ENCODE measurements at regions not wholly inside any gene's neighbourhood (a gene's known extent, or its start where the extent isn't known, plus 50 kb on each side); places are given as distances from the start of the nearest gene placed in this dataset.

DNA sequence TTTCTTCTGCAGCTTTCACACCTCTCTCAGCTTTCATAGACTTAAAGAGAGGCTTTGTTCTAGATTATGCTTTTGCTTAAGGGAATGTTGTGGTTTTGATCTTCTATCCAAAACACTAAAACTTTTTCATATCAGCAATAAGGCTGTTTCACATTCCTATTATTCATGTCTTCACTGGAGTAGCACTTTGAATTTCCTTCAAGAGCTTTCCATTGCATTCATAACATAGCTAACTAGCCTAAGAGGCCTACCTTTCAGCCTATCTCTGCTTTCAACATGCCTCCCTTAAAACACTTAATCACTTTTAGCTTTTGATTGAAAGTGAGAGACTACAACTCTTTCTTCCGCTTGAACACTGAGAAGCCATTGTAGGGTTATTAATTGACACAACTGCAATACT, 1117.0 kb upstream of the PHF14 start:
- DNase-seq (ENCODE audit: low read depth): no peak

DNA sequence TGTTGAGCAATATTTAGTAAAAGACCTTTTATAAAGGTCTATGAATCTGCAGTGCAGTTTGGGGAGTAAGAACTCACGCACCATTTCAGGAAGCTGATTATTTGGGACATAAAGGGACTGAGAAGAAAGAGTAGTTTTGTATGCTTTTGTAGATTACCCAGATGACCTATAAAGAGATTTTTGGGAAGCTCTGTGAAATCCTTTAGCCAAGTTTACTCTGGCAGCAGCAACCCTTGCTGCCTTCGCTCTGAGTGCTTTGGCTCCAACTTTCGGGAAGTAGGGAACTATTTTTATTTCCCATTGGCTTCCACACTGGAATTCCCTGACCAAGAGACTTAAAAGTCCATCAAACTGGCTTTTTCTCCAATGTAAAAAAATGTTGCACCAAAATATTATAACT, 1110.1 kb upstream of the PHF14 start:
- DNase-seq (ENCODE audit: low read depth): no peak

DNA sequence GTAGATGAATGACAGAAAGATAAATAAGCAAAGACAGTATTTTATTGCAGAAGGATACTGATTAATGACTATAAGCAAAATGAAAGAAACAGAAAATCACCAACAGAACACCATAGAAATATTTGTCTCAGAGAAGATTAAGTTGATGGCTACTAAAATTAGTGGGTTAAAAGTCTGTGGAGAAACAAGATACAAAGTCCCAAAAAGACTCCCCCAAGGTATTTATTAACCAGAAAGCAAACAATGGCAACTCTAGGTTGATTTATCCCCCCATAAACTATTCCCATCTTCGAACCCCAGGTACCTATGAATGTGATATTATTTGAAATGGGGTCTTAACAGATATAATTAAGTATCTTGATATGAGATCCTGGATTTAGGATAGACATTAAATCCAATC, 1104.5 kb upstream of the PHF14 start:
- DNase-seq (ENCODE audit: low read depth): no peak

DNA sequence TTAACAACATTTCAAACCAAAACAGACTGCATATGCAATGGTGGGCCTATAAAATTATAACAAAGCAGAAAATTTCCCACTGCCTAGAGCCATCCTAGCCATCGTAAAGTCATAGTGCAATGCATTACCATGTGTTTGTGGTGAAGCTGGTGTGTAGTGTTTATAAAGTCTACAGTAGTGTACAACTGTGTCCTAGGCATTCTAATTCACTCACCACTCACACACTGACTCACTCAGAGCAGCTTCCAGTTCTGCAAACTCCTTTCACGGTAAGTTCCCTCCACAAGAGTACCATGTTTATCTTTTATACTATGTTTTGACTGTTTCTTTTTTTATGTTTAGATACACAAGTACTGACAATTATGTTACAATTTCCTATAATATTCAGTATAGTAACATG, 1104.1 kb upstream of the PHF14 start:
- no peak for DNase-seq (ENCODE audit: low read depth)

DNA sequence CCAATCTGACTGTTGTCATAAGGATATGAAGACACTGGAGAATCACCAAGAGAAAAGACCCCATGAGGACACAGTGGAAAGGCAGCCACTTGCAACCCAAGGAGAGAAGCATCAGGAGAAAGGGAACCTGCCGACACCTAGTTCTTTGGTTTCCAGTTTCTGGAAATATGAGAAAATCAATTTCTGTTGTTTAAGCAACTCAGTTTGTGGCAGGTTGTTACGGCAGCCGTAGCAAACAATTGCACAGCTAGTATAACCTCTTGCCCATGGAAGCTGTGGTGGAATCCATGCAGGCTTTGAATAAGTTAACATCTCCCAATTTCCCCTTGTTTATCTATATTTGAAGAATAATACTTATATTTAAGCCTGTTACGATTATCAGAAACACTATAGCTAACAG, 1103.0 kb upstream of the PHF14 start:
- no peak for DNase-seq (ENCODE audit: low read depth)

DNA sequence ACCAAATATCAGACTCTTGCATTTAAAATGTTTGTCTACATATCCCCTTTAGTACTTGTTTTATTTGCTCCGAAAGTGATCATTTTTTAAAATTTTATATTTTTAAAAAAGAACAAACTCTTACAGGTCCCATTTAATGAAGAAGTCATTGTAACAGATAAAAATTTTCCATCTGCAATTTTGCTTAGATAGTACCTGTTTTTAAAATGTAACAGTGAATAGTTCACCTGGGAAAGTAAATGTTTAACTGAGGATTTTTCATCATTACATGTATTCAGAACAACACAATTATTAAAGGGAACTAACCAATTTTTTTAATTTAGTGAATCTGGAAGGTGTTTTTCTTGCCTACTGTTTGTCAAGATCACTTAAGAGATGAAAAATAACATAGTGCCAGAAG, 1099.5 kb upstream of the PHF14 start:
- no peak for DNase-seq (ENCODE audit: low read depth)

DNA sequence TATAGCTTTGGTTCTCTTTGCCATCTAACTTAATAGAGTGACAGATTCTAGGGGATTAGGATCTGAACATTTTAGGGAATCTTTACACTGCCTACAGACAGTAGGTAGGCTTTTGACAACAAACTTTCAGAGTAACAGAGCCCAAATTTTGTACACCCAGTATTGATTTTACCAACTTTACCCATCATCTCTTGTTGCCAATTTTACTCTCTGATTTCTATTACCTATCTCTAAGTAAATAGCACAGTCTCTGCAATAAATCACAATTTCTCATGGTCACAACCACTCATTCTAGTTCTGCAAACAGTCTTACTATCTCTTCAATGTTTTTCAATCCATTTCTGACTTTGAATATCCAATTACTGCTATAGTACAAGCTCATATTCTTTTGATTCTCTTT, 1097.6 kb upstream of the PHF14 start:
- no peak for DNase-seq (ENCODE audit: low read depth)

DNA sequence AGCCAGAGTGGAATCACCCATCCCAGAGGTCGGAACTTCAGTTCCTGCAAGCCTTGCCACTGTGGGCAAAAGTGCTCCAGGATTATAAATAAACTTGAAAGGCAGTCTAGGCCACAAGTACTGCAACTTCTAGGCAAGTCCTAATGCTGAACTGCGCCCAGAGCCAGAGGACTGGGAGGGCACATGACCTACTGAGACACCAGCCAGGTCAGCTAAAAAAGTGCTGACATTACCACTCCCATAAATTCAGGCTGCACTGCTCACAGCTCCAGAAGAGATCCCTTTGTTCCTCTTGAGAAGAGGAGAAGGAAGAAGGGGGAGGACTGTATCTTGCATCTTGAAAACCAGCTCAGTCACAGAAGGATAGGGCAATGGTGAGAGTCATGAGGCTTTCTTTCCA, 1084.1 kb upstream of the PHF14 start:
- no peak for DNase-seq (ENCODE audit: low read depth)

DNA sequence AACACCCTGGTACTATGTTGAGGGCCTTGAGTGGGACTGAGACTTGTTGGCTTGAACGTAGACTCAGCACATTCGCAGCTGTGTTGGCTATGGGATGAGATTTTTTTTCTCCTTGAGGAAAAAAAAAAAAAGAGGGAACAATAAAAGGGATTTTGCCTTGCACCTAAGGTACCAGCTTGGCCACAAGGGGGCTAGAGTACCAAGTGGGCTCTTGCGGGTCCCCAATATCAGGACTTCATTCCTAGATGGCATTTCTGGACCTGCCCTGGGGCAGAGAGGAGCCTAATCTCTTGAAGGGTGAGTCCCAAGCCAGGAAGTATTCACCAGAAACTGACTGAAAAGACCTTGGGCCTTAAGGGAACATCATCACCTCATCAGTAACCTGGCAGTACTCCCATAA, 1083.6 kb upstream of the PHF14 start:
- DNase-seq (ENCODE audit: low read depth): no peak

DNA sequence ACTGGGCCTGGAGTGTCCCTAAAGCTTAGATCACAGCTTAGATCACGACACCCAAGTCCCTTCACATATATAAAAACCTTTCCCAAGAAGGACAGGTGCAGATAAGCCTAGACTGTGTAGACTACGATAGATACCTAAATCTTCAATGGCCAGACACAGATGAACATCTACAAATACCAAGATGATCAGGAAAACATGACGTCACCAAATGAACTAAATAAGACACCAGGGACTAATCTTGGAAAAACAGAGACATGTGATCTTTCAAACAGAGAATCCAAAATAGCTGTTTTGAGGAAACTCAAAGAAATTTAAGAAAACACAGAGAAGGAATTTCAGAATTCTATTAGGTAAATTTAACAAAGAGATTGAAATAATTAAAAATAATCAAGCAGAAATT, 1082.6 kb upstream of the PHF14 start:
- no peak for DNase-seq (ENCODE audit: low read depth)

DNA sequence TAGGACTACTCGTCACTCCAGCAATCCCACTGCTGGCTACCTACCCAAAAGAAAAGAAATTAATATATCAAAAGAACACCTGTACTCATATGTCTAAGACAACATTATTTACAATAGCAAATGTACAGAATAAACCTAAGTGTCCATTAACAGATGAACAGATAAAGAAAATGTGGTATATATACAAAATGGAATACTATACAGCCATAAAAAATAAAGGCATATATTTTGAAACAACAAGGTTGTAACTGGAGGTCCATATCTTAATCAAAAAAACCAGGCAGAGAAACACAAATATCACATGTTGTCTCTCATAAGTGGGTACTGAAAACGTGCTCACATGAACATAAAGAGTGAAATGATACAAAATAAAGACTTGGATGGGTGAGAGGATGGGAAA, 1073.3 kb upstream of the PHF14 start:
- DNase-seq (ENCODE audit: low read depth): no peak

DNA sequence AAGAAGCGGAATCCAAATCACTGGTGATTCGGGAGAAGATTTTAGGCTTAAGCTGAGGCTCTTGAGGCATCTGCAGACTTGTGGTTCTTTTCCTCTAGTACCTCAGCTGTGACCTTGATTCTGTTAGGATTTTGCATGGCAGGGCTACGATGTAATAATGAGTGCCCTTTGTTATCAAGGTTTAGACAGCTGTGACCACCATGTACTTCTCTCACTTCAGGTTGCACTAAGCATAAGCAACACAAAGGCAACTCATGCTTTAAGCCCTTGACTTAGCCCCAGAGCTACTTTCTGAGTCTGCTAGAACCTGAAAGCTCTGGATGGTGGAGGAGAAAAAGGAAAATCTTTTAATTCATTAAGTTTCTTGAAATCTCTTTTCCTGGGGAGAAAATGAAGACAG, 1052.3 kb upstream of the PHF14 start:
- no peak for DNase-seq (ENCODE audit: low read depth)

DNA sequence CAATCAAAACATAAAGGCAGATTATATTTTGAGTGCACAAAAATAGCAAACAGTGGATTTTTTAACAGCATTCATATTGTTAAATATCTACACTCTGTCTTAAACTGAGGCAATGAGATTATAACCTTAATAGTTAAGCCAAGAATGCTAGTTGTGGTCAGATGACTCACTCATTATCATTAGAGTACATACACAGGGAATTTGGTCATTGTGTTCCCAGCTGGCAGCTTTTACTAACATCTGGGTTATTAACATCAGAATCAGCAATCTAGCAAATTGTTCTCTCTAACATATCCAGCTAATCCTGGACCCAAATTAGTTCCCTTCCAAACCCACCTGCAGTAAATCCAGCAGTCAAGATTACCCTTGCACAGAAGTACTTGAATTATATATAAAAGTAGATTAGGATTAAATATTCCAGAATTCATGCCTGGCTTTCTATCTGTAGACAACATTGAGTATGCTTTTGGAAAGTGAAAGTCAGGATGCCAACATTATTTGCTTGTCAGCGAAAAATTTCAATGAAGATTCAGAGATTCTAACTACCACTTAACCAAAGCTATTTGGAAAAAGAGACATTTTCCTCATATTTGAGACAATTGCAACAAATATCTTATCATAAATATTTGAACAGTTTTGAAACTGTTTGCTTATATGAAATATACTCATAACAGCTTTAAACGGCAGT, 1035.6 kb upstream of the PHF14 start:
- no peak for DNase-seq (ENCODE audit: low read depth)

DNA sequence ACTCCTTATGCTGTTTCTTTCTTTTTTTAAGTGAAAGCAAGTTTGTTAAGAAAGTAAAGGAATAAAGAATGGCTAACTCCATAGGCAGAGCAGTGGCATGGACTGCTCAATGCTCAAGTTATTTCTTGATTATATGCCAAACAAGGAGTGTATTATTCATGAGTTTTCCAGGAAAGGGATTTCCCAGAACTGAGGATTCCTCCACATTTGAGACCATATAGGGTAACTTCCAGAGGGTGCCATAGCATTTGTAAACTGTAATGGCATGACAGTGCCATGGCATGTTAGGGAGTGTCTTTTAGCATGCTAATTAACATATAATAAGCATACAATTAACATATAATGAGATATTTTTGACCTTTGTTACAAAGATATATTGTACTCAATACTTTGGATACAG, 1034.5 kb upstream of the PHF14 start:
- DNase-seq (ENCODE audit: low read depth): no peak

DNA sequence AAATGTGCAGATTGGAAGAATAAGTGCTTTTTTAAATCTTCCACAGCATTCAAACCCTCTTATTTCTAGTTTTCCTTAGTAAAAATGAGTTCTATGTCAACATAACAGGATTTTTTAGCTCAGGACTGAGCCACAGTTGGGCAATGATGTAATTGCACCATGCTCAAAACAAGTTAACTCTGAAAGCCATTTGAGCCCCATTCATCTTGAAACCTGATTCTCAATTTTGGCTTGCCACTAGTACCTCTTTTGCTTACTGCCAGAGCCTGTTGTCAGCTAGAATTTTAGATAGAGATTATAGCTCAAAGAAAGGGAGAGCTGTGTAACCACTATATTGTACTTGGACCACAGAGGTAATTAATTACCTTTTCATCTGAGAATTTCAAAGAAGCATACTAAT, 1028.5 kb upstream of the PHF14 start:
- DNase-seq (ENCODE audit: low read depth): no peak

DNA sequence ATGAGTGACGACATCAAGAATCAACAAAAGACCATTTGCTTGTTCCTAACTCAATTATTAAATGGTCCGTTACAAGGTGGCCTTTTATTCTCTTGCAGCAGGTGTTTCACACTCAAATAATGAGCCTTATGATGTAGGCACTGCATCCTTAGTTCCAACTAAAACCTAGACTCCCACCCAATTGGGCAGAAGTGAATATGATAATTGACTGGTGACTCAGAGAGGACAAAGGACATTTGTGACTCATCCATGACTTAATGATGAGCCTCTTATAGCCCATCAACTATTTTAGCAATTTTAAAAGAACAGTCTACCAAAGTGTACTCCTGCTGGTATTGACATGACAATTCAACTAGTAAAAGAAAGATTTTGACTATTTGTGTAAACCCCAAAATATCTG, 1027.8 kb upstream of the PHF14 start:
- DNase-seq (ENCODE audit: low read depth): no peak

DNA sequence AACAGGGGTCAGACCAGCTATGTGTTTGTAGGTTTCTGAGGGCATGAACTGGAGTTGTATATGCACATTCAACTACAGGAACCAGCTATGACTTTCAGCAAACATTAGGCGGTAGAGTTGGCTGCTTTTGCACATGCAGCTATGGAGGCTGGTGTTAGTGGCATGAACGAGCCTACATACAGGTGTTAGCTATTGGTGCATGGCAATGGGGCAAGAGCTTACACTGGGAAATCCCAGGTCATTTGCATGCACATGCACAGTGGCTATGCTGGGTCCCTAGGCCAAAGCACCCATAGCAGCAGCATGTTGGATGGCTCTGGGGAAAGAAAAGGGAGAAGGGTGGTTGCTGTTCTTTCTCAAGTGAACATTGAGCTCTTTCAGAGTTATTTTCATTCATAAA, 1018.5 kb upstream of the PHF14 start:
- DNase-seq (ENCODE audit: low read depth): no peak

DNA sequence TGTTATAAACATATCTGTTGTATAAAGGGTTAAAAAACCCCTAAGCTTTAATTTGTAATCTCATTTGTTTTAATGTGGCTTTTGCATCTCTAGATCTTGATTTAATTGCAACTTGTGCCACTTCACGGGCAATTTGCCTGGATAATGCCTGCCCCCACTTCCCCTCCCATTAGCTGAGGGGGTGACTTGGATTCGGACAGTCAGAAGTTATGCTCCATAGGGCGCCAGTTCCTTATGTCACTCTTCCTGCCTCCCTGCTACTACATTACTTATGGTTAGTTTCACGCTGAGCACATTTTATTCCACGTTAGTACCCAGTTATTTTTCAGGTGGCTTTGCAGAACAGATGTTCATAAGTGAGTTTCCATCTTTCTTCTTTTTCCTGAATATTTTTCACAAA, 1015.2 kb upstream of the PHF14 start:
- no peak for DNase-seq (ENCODE audit: low read depth)

DNA sequence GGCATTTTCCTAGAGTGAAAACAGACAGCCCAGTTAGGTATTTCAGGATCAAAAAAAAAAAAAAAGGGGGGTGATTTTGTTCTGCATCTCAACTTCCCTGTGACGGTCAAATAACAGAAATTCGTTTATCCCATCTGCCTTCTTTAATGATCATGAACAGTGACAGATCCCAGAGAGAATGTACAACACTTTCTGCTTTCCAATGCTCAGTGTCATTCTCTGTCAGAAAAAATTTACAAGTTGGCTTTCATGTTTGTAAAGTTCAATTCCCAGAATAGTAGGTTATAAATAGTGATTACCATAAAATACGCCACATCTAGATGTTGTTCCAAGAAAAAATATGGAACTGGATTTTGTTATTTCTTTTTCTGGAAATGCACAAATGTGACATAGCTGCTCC, 1013.2 kb upstream of the PHF14 start:
- no peak for DNase-seq (ENCODE audit: low read depth)

DNA sequence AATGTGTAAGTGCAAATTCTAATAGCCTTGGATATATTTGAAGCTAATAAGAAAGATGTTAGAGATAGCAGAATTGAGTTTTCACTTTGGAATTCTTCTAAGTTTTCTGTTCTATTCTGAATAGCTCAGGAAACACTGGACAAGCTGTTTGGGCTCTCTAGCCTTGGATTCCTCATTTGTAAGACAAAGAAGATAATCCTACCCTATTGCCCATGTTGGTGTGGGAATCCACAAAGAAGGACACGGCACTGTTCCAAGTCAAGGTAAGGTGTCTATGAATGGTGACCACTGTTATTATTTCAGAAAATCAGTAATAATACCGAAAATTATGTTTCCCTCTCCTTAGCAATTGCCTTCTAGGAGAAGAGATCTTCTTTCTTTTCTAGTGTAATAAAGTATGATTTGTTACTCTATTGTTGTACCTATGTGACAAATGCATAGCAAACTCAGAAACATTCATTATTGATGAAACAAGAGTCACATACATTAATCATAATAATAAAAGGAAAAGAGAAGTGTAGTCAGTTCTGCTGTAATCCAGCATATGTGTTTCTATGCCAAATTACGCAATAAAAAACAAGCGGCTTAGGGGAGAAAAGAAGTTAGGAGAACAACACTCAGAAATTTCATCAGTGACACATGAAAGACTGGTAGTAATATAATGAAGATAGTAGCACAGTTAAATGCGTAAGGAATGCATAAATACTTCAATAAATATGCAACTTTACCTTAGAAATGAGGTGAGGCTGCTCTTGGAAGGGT, 1012.3 kb upstream of the PHF14 start:
- no peak for DNase-seq (ENCODE audit: low read depth)

DNA sequence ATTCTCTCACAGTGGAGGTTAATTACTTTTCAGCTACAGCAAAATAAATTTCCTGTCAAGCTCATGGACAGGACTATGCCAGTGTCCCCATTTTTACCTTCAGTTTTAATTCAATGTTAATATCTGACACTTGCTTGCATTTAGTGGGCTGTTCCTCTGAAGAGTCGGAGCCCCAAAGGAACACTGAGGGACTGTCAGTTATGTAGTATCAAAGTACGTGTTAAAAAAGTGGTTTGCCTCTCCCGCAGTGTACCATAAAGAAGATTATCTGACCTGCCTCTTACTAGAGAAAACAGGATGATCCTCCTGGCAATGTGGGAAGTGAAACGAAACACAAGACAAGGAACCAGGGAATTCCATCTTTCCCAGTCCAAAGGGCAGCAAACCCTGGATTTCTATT, 1010.9 kb upstream of the PHF14 start:
- DNase-seq (ENCODE audit: low read depth): no peak

DNA sequence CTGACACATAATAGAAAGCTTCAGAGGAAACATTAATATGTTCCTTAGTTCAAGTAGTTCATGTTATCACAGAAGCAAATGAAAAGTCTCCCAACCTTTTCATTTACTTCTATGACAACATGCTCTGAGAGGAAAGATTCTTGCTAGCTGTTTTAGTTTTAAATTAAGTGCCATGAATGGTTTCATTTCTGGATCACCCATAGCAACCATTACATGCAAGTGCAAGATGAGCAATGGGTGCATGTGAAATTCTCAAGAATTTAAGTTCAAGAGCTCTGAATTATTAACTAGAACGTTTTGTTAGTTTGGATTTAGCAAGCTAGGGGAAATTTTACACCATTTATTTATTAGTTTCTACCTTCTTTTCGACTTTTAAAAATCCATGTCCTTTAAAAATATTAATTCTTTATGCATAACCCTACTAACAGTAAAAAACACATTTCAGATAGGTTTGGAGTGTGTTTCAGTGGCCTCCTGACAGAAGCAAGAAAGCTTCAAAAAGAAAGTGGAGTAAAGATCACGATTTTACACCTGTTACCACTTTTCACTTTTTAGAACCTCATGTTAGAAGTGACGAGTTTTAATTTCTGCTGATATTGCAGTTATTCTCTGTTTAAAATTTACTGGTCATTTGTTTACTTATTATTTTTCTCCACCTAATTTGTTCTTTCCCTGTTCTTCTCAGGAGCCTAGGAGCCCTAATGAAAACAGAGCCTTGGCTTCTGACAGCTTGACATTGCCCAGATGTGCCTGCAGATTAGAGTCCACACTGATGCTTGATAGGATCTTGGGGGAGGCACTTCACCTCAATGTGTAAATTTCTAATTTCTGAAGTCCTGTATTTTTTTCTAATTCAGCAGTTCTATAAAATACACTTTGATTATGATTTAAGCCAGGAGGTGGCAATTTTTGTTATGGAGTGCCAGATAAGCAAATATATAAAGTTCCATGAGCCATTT, 995.3 kb upstream of the PHF14 start:
- no peak for DNase-seq (ENCODE audit: low read depth)

All from stimulated activated CD4-positive, alpha-beta T cell treated with anti-CD3 and anti-CD28 coated beads, Interleukin-2, amount 100 ng/mL, for 4 hours (primary cell).